Lung microvascular endothelial cell (primary cell): ENCODE measurements at regions not wholly inside any gene's neighbourhood (a gene's known extent, or its start where the extent isn't known, plus 50 kb on each side); places are given as distances from the start of the nearest gene placed in this dataset.
"Not testable (repeated sequence)": the region's sequence is repeated elsewhere in the genome, so short reads cannot be mapped to it uniquely, and the experiment has no call there.

Experiments
- DNase-seq, 2 donors: peaks; one replicate each; pipeline versions ENCODE4 v3.0.0 to v3.0.0-alpha.2; 2010; ENCODE audit warnings: low read depth in 2 of 2

DNA sequence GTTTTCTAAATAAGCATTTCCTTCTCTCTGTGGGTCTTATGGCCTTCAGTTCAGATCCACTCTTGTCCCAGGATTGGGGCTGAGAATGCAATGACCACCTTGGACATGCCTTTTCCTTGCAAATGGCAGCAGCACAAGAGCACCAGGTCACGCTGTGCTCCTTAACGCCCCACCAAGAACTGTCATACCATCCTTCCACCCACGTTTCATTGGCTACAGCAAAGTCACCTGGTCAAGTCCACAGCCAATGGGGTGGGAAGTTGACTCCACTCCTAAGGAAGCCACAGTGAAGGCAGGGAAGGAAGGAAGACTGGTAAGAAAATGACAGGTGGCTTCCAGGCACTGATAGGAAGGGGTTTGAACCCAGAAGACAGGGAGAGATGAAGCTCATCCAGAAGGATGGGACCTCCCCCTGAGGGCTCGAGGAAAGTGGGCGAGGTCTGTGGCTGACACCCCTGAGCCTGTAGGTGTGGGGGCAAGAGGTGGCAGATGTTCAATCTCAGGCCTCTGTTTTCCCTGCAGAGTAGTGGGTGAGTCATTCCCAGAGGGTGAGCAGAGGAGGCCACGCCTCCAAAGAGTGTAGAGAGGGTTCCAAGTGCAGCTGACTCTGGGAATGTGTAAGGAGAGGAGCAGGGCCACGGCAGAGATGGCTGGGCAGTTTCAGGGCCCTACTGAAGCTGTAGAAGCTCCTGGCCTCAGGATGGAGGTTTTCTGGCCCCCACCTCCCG is 113.5 kb upstream of the VRK1 start:
- DNase-seq: no peak

DNA sequence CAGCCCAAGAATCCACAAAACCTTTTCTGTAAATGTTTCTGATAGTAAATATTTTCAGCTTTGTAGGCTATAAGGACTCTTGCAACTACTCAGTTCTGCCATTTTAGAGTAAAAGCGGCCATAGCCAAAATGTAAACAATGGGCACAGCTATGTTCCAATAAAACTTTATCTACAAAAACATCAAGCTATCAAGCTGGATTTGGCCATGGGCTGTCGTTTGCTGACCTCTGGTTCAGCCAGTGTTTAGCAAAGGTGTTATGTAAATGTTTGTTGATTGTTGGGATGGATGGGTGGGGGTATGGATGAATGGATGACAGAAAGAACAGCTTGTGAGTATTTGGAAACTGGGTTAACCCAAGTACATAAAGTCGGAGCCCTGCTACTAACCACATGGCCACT is 111.1 kb upstream of the VRK1 start:
- no peak for DNase-seq

DNA sequence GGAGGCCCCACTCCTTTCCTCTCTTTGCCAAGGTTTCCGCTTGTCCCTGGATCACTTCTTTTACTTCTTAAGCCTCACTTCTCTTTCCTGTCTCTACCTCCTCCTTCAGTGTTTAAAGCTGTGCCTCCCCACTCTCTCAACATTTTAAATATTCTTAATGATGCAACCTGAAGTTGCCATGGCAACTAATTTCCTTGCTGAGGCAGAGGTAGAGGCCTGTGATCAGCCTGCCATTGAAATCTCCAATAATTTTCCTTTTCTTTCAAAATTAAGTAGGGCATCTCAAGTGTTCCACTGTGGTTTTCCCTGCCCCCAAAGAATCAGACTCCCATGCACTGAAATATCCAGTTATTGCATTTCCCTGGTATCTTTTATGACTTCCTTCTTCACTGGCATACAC is 108.6 kb upstream of the VRK1 start:
- DNase-seq: no peak

DNA sequence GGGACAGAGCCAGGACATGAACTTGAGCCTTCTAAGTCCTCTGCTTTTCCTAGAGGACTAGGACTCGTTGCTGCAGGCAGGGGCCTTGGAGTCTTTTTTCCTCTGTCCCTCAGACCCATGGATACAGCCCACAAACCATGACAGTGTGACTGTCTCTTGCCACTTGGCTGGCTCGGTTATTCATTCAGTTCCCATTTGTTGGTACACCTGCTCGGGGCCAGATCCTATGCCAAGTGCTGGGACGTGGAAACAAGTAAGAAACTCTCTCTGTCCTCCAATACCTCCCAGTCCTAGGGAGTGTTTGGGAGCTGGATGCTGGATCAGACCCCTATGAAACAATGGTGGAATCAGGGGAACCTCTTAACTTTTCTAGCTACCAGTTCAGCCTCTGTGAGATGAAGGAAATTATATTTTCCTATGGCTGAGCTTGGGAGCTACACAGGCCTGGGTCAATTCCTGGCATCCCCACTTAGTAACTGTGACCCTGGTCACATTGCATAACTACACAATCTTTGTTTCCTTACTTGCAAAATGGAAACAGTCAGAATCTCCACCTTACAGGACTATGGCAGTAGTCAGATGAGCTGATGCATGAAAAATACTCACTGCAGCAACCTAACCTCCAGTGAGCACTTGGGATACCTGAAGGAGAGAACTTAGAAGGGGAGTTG is 106.3 kb upstream of the VRK1 start:
- no peak for DNase-seq

DNA sequence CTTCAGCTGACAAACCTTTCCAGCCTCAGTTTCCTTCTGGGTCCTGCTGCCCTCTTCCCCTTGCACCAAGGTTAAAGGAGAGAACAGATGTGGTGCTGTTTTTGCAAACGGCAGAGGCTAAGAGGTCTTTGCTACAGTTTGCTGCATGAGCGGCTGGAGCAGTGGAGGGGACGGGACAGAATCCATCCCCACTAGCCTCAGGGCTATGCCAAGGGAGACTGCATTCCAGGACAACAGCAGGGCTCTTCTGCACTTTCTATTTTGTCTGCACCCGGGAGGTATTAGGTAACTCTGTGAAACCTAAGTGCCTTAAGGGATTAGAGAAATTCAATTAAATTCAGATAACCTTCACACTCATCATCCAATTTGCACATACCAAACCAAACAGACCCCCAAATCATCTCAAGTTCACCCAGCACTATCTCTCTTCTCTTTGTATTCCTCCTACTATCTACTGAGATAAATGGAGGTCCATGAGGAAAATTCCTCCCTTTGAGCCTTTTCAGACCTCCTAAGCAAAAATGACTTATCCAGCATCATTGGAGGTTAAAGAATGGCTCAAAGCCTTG is 103.8 kb upstream of the VRK1 start:
- DNase-seq: no peak

DNA sequence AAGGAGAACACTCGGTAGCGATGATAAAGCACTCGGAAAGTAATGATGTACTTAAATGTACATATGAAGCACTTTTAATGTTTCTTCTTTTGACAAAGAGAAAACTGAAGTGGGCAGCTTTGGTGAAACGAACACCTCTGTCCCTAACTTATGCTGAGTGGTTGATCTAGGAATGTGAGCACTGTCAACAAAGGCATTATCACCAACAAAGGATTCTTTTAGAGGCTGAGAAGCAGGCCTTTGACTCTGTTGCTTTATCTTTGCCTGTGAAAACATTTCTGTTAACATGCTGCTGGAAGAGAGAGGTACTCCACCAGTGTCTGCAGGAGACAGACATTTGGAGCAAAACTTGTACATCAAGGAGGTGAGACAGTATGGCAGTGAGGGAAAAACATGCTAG is 103.2 kb upstream of the VRK1 start:
- DNase-seq: no peak

DNA sequence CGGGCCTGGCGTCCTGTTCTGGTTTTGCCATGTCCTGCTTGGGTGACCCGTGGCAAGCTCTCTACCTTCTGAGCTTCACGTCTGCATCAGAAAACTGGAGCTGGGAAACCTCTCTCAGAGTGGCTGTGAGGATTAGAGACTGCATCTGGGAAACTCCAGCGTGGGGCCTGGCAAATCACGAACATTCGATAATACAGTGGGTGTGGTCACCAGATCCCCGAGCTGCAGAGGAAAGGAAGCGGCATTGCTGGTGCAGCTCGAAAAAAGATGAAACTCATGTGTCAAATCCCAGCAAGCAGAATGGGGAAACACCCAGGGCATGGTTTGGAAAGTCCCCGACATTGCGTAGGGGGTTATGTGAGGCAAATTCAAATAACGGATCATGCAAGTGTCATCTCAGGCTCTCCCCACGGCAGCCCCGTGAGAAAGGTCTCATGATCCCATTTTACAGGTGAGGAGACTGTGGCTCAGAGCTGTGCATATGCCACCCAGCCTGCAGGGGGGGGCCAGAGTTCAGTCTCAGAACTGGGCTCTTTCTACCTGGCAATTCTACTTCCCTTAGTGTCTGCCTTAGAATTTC is 98.1 kb upstream of the VRK1 start:
- DNase-seq: no peak

DNA sequence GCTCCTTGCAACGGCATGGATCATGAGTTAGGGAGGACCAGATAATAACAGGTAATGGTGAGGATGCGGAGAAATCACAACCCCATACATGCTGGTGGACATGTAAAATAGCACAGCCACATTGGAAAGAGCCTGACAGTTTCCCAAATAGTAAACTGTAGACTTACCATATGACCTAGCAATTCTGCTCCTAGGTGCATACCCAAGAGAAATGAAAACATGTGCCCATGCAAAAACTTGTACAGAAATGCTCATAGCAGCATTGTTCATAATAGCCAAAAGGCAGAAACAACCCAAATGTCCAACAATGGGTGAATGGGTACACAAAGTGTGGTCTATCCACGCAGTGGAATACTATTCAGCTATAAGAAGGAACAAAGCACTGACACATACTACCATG is 97.5 kb upstream of the VRK1 start:
- DNase-seq: no peak

DNA sequence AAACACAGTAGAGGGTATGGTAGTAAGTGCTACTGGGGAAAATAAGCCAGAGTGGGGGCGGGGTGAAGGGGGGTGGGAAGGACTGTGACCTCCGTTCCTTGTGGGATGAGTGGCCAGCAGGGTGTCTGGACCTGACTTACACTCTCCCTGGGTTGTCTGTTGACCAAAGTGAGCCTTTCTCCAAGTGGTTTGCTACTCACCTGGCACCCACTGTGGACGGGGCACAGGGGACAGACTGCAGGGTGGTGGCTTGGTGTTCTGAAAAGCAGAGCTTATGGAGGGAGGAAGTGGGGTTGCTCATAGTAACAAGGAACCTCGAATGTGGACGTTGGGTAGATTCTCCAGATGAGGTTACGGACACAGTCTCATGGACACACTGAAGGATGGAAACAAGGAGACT is 94.4 kb upstream of the VRK1 start:
- no peak for DNase-seq

DNA sequence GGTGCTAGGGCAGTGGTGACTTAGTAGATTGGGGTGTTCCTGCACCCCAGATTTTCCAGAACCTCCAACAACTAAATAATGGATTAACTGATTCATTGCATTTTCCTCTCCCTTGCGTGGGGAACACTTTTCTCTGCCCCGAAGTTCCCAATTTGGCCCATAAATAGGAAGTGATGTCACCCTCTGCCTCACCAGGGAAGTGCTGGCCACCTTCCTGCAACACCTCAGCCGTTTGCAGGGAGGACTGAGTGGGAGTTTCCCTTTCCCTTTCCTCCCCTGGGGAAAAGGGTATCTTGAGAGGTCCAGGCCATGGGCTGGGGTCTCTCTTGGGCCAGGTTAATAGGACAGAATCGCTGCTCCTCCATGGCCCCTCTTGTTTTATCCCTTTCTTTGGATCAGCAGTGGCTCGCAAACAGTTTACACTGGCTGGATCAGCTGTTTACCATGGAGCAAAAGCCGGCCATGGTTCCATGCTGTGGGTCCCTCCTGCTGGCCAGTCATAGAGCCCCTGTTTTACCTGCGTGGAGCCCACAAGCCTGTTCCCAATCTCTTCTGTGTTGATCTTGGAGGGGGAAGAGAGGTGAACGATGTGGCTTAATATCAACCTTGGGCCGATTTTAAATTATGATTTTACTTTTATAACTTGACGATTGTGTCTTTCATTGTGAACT is 91.6 kb upstream of the VRK1 start:
- DNase-seq: no peak

DNA sequence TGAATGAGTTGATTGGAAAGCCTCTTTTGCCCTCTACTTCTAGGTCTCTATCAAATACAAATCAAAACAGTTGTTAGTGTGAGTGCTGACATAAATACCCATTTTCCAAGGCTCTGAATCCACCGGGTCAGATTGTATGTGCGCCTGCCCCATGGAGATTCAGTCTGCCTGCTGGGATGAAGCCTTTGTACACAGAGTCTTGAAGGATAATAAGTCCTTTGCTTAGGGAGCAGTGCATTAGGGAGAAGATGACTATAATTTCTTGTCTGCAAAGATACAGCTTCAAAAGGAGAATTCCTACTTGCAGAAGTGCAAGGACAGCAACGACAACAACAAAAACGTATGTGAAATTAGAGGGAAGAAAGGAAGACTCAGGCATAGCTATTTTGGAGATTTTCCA is 90.3 kb upstream of the VRK1 start:
- no peak for DNase-seq

DNA sequence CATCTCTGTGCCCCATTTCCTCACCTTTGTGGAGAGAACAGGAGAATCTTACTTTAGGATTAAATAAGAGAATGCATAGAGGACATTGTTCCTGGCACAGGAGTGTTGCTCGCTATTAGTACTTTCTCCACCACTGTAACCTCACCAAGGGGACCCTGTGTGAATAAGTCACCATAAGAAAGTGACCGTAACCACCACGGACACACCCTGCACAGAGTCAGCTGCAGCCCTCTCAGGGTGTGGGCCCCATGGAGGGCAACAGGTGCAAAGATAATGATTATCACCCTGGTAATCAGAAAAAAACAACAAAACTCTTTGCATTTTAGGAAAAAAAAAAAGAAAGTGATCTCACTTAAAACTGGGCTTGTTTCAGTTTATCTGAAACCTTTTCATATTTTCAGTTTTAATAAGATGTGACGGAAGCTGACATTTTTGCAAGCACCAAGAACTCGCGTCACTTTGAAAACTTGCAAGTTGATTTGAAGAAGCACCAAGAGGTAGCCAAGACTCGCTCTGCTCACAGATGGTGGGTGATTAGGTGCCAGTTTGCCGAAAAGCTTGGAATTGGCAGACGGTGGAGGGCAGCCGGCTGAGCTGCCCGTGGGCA is 87.0 kb upstream of the VRK1 start:
- DNase-seq: no peak

DNA sequence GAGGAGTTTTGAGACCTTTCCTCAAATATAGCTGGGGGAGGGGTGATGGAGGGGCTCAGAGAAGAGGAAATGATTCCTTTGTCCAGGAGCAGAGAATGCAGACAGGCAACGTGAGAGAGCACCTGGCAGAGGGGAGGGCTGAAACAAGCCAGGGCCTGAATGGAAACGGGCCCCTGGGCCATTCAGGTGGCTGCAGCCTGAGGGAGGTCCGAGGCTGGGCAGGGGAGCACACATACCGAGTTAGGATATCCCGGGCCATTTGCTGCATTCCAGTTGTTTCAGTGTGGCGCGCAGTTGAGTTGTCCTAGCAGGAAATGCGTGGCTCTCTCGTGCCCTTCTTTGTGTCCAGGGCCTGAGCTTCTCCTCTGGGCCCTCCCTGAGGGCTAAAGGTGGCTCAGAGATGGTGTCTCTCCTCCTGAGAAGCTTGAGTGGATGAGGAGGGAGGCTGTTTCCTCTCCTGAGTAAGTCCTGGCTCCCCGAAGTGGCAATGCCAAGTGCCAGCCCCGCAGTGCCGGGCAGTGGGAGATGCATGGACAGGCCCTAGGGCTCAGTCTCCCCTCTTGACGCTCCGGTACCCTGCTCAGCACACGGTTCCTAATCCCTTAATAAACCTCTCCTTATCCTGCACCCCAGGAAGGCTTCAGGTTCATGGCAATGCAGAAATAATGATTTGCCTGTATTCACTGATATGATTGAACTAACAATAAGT is 85.5 kb upstream of the VRK1 start:
- no peak for DNase-seq

DNA sequence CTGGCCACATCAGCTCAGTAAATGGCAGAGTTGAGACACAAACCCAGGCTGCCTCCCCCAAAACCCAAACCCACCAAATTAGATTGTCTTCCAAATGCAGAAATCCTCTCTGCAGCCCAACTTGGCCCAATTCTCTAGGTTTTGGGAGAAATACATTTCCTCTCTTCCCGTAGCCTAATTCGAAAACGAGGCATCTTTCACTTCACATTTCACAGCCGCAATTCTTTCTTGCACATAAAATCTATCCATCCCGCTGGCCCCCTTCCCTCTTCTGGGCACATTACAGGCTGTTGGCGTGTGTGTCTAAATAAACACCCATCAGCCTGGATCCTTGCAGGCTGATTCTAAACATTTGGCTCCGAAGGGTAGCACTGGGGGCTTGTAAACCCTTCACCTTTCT is 83.8 kb upstream of the VRK1 start:
- DNase-seq: no peak

DNA sequence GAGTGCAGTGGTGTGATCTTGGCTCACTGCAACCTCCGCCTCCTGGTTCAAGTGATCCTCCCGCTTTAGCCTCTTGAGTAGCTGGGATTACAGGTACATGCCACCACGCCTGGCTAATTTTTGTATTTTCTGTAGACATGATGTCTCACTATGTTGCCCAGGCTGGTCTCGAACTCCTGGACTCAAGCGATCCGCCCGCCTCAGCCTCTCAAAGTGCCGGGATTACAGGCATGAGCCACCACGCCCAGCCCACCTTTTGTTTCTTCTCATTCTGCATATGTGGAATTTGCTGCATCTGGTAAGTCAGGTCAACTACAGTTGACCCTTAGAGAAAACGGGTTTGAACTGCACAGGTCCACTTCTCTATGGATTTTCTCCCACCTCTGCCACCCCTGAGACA is 82.6 kb upstream of the VRK1 start:
- DNase-seq: not testable (repeated sequence)

DNA sequence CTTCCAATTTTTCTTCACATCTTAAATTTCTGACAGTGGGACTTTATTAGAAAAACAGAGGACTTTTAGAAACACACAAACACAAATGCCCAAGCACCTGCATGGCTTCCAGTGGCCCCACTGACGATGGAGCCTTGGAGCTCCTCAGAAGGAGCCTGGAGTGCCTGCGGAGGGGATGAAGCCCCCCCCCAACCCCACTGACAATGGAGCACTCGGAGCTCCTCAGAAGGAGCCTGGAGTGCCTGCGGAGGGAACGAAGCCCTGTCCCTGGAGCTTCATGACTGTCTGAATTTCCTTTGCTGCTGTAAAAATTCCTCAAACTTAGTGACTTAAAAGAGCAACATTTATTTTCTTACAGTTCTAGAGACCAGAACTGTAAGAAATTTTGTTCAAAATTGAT is 80.1 kb upstream of the VRK1 start:
- no peak for DNase-seq

DNA sequence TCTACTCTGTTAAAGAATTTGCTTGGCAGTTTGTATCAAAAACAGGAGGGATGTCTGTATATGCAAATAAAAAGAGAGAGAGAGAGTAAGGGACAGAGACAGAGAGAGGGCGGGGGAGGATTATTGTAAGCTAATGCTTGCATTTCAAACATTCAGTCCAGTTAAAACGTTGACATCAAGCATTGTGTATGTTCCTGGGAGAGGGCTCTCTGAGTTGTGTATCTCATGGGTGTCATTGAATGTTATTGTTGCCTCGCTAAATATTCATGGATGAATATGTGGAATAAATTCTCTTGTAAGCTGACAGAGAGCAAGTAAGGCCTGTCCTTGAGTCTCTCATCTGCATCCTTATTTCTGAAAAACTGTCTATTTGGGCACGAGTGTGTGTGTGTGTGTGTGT is 78.8 kb upstream of the VRK1 start:
- DNase-seq: no peak

DNA sequence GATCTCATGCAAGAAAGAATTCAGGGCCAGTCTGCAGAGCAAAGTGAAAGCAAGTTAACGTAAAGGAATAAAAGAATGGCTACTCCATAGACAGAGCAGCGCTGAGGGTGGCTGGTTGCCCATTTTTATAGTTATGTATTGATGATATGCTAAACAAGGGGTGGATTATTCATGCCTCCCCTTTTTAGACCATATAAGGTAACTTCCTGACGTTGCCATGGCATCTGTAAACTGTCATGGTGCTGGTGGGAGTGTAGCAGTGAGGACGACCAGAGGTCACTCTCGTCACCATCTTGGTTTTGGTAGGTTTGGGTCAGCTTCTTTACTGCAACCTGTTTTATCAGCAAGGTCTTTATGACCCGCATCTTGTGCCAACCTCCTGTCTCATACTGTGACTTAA is 76.5 kb upstream of the VRK1 start:
- DNase-seq: not testable (repeated sequence)

DNA sequence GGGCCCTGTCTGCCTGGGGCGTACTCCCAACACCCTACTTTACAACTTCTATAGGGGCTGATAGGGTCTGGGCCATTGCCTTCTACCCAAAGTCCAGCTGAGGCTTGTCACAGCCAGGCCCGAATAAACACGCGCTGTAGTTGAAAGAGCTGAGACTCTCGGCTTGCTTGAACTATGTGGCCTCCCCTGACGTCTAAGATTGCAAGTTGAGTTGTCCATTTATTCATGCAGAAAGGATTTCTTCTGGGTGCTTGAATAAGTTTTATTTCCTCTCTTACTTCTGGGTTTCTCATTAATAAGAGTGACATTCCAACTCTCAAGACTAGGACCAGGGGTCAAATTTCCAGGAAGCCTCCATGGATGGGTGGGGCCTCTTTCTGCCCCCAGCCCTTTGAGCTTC is 74.4 kb upstream of the VRK1 start:
- DNase-seq: no peak

DNA sequence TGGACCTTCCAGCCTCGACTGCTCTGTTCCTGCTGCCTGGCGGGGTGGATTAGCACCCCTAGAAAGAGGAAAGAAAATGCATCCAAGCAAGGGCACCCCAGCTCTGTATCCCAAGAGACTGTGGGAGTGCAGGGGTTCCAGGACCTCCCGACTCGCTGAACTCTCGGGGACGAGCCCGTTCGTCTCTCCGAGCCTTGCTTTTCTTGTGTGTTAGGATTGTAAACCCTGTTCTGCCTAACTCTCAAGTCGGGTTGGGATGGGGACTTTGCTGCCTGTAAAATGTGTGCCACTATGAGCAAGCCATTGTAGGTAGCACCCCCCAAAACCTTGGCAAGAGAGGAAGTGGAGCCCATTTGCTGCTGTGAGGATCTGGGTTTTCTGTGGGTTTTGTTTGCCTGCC is 73.2 kb upstream of the VRK1 start:
- no peak for DNase-seq

DNA sequence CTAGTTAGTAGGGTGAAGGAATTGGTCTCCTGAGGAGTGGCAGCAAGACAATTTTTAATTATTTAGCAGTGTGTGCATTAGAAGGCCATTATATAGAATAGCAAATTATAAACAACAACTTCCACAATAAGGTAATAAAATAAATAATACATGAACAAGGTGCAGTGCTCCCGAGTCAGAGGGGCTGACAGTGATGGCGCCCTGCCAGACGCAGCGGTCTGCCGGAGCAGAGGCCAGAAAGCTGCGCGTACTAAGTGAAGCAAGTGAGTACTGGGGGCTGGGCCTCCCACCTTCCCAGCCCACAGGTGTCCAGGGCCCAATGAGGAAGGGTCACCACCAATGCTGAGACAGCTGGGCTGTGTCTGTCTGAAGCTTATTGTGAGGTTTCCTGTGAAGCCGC is 72.0 kb upstream of the VRK1 start:
- DNase-seq: no peak
